GM11168 (cell line): ENCODE measurements at regions not wholly inside any gene's neighbourhood (a gene's known extent, or its start where the extent isn't known, plus 50 kb on each side); places are given as distances from the start of the nearest gene placed in this dataset.

ENCODE experiments used
- in situ Hi-C: fragments of 300-500 bp; cut with MboI; formaldehyde crosslinking; loops from one replicate; pipeline ENCODE4 v1.12.0; 2022; ENCODE audit warnings: low sequenced_read_pairs; ENCODE audit not compliant: unreplicated experiment

DNA sequence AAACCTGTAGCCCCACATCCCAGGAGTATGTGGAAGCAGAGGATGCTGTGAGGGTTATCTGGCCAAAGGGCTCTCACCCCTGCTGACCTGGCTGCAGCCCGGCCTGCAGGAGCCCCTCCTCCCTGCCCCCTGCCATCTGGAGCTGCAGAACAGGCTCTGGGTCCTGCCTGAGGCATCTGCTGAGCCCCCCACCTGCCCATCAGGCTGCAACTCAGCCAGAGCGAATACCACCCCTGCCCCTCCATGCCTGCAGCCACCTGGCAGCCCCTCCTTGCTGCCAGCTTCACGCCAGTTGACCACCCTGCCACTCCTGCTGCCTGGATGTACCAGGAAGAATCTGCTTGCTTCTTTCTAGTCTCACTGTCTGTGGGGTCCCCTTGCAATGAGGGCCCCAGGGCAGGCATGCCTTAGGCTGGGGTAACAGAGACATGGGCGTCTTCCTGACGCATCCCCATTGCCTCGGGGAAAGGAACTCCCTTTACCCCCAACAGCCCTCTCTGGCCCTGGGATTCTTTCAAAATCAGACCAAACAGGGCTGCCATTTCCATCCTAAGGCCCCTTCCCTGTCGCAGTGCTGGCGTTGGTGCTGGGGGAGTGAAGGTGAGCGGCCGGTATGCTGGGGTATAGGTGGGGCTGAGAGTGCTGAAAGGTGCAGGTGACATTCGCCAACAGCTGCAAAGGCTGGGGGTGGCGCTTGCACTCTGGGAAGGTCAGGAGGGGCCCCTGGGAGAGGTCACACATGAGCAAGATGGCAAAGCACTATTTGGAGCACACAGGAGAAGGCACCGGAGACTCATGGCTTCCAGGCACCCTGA is 1334.6 kb downstream of the TBC1D22A start:
- in situ Hi-C loops, result loop anchor here (25.0 kb wide), 1 partner anchor 1940 kb away; no protein-coding TSS in a partner anchor

- in situ Hi-C loops, result loop anchor here (25.0 kb wide), 1 partner anchor 1941 kb away; no protein-coding TSS in a partner anchor
These were observed 1334.0 kb downstream of the TBC1D22A start for GRCh38 chr22:48096411-48096810.

- in situ Hi-C loops, result loop anchor here (25.0 kb wide), 1 partner anchor 1943 kb away; no protein-coding TSS in a partner anchor
These were observed 1331.5 kb downstream of the TBC1D22A start for GRCh38 chr22:48093981-48094380.

DNA sequence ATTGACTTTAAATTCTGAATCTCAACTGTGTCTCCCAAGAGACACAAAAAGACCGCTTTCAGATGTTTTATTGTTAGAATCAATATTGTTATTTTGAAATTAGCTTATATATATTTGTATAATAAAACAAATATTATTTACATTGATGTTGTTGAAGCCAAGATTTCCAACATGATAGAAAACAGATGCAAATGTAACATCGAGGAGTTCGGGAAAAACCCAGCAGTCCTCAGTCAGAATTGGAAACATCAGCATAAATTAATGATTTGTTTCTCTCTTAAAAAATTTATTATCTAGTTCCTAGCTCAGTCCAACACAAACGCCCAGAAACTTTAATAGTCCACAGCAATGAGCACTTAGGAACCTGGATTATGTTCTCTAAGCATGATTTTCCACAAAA is 1330.4 kb downstream of the TBC1D22A start:
- in situ Hi-C loops, result loop anchor here (25.0 kb wide), 1 partner anchor 1944 kb away; no protein-coding TSS in a partner anchor

DNA sequence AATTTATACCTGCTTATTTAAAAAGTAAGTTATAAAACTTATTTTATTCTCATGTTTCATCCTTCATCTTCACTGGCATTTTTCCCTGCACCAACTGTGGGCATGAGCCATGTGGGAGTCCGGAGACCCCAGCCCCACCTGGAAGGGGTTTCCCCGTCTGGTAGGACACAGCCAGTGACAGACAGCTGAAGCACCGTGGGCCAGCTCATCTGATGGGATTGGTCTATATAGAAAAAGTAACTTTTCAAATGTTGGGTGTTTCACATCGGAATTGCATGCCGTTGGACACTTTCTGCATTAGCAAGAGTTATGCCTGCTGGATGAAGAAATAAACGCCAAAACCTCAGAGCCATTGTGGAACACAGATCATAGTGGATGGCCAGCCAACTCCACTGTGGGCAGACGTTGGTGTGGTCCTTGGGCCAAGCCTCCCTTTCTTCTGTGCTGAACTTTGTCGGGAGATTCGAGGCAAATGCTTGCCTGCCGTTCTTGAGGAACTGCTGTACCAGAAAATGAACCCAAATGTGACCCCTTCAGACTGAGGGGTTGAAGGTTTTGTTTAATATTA is 1329.3 kb downstream of the TBC1D22A start:
- in situ Hi-C loops, result loop anchor here (25.0 kb wide), 1 partner anchor 1946 kb away; no protein-coding TSS in a partner anchor

DNA sequence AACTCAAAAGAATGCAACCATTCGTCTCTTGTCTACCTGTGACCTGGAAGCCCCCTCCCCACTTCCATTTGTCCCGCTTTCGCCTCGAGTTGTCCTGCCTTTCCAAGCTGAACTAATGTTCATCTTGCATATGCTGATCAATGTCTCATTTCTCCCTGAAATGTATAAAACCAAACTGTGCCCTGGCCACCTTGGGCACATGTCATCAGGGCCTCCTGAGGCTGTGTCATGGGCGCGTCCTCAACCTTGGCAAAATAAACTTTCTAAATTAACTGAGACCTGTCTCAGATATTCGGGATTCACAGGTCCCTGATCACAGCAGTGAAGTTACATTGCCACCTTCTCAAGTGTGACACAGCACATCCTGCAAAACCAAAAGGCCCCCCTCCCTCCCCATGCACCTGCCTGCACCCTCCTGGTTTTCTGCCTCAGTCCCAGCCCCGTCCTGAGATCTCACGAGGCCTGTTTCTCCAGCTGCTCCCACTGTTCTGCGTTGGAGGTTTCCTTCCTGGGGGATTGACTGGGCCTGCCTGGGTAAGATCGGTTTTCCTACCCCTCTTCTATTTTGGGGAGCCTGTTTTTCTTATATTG is 1328.7 kb downstream of the TBC1D22A start:
- in situ Hi-C loops, result loop anchor here (25.0 kb wide), 1 partner anchor 1946 kb away; no protein-coding TSS in a partner anchor

- in situ Hi-C loops, result loop anchor here (25.0 kb wide), 1 partner anchor 1947 kb away; no protein-coding TSS in a partner anchor
These were observed 1327.9 kb downstream of the TBC1D22A start for GRCh38 chr22:48090332-48090672.

DNA sequence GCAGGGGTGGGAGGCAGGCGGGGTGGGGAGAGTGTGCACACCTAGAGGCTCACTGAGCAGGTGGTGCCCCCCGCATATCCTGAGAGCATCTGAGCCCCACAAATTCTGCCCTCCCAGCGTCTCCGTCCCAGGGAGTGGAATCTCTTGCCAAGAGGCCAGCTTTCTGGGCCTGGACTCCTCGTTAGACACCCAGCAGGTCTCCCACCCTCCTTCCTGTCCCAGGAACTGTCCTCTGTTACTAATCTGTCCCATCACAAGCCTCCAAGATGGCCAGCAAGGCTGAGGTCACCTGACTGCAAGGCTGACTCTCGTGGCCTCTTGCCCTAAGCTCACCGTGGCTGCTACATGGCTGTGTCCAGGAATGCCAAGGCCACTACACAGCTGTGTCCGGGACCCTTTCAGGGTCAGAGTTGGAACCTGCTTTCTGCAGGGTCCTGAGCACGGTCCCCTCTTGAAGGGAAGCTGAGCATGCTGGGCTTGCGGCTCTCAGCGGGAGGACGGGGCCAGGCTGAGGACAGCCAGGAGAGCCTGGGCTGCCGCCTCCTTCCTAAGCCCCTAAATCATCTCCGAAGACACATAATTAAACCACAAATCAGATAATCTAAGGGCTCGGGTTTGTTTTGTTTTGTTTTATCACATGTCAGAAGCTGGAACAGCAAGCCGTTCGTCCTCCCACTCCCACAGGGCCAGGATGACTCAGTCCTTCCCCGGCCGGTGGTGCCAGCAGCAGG is 1327.3 kb downstream of the TBC1D22A start:
- in situ Hi-C loops, result loop anchor here (25.0 kb wide), 1 partner anchor 1948 kb away; no protein-coding TSS in a partner anchor

DNA sequence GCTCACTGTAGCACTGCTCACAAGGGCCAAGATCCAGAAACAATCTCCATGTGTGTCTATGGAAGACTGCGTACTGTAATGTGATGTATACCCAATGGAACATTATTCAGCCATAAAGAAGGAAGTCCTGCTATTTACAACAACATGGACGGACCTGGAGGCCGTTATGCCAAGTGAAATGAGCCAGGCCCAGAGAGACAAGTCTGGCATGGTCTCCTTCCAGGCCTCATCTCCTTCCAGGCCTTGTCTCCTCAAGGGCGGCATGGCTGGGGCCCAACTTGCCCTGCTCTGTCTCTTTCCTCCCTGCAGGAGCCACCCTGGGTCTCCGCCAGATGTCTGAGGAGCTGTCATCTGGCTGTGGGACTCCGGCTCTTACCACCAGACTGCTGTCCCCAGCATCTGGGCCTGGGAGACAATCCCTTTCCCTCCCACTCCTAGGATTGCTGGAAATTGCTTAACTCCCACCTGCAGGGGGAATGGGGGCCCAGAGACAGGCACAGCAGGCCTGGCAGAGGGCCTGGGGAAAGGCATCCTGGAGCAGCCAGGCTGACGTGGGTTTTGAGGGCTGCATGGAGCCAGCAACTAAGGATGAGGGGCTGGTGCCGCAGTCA is 1326.6 kb downstream of the TBC1D22A start:
- in situ Hi-C loops, result loop anchor here (25.0 kb wide), 1 partner anchor 1948 kb away; no protein-coding TSS in a partner anchor

- in situ Hi-C loops, result loop anchor here (25.0 kb wide), 1 partner anchor 1949 kb away; no protein-coding TSS in a partner anchor
These were observed 1325.8 kb downstream of the TBC1D22A start for GRCh38 chr22:48088251-48088650.

DNA sequence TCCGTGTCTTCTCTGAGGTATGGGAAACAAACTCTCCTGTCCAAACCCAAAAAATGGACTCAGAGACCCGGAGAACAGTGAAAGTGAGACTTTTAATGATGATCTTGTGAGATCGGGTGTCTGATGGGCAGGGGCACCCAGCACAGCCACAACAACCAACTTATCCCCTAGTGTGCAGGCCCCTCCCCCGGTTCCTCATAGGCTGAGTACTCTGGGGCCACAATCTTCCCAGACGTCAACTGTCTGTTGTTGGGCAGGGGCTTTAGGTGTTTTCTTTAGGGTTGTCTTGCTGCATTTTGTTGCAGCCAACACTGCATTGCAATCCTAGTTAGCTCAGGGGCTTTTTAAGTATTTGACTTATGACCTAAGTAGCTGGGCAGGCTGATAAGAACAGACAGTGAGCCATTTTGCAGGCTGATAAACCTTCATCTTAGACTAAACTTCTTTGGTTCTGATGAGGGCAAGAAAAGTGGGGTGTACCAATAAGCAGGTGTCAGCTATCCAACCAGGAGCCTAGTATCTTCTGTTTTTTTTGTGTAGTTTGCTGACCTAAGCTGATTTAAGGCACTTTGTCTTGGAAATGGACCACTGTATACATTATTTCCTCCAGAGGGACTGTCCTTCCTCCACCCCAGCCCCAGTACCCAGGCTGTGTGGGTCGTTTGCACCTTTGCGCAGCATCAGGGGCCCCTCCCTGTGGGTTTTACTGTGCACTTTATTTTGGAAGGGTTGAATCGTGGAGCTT is 1323.6 kb downstream of the TBC1D22A start:
- in situ Hi-C loops, result loop anchor here (25.0 kb wide), 1 partner anchor 1951 kb away; no protein-coding TSS in a partner anchor

- in situ Hi-C loops, result loop anchor here (25.0 kb wide), 1 partner anchor 1953 kb away; no protein-coding TSS in a partner anchor
These were observed 1322.2 kb downstream of the TBC1D22A start for GRCh38 chr22:48084729-48085050.

GRCh38 chr22:48084041-48084728 is 1321.7 kb downstream of the TBC1D22A start:
- in situ Hi-C loops, result loop anchor here (25.0 kb wide), 1 partner anchor 1953 kb away; no protein-coding TSS in a partner anchor

DNA sequence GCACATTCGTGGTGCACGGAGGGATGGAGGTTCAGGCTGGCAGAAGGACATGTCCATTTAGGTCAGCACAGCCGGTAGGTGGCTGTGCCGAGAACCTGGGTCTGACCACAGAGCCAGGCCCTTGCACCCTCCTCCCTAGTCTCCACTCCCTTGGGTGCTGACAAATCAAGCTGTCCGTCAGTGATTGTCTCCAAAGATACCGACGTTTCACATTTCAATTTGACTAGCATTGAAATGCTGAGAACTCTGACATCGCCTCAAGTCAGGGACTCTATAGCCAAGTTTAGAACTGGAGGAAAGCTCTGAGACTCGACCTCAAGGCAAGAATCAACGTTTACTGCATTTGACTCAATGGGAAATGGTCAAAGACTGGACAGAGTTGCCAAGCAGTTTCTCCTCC is 1321.1 kb downstream of the TBC1D22A start:
- in situ Hi-C loops, result loop anchor here (25.0 kb wide), 1 partner anchor 1954 kb away; no protein-coding TSS in a partner anchor

- in situ Hi-C loops, result loop anchor here (25.0 kb wide), 1 partner anchor 1955 kb away; no protein-coding TSS in a partner anchor
These were observed 1319.8 kb downstream of the TBC1D22A start for GRCh38 chr22:48082284-48082683.

DNA sequence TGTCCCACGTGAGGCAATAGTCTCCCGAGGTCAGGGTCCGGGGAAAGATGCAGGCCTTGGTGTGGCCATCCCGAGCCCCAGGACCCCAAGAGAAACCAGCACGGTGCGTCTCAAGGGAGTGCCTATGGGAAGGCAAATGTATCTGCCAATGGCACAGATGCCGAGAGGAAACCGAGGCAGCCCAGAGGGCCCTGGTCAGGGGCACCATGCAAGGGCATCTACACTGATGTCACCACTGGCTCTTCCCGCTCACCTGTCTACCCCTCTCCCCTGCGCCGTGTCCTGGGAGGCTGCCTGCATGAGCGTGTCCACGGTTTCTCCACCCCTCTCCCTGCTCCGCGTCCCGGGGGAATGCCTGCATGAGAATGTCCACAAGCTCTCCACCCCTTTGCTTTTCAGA is 1318.8 kb downstream of the TBC1D22A start:
- in situ Hi-C loops, result loop anchor here (25.0 kb wide), 1 partner anchor 1956 kb away; no protein-coding TSS in a partner anchor

DNA sequence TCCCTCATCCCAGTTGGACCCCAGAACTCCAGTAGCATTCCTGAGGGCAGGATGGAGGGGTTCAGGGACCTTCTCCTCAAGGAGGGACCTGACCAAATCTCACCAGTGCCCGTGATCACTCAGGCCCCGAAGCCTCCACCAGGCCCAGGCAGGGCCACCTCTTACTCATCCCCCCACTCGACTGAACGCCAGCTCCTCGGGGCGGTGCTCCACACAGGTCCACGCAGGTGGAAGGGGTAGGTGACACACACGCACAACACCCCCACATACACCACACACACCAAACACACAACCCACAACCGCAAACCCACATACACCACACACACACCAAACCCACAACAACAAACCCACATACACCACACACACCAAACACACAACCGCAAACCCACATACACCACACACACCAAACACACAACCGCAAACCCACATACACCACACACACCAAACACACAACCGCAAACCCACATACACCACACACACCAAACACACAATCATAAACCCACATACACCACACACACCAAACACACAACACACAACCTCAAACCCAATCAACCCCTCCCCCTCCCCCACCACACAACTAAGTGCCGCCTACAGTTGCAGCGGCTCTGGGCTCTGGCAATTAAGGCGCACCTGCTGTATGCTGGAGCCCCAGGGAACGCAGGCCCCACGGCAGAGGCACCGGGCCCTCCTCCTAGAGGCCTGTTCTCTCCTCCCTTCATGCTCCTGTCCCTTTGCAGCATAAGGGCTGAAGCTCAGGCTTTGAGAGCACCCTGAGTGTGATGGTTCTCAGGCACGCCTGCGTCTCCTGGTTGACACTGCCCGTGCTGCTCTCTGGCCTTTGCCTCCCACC is 1318.1 kb downstream of the TBC1D22A start:
- in situ Hi-C loops, result loop anchor here (25.0 kb wide), 1 partner anchor 1957 kb away; no protein-coding TSS in a partner anchor
